ENCODE measurements at regions not wholly inside any gene's neighbourhood (a gene's known extent, or its start where the extent isn't known, plus 50 kb on each side); places are given as distances from the start of the nearest gene placed in this dataset.

- DNase-seq = peak; percentile 35
Observed at GRCh38 chr15:58269455-58270414, 131.6 kb downstream of the AQP9 start.

- no peak for DNase-seq
Observed at GRCh38 chr15:58271410-58271809, 133.2 kb downstream of the AQP9 start.

GRCh38 chr15:58273104-58273503 lies 134.9 kb downstream of the AQP9 start:
- DNase-seq = no peak

- DNase-seq = no peak
Observed at GRCh38 chr15:58274885-58275284, 136.7 kb downstream of the AQP9 start.

GRCh38 chr15:58275785-58276184 lies 137.6 kb downstream of the AQP9 start:
- DNase-seq = no peak

GRCh38 chr15:58276924-58277323 lies 138.7 kb downstream of the AQP9 start:
- no peak for DNase-seq

GRCh38 chr15:58277333-58277732 lies 139.2 kb downstream of the AQP9 start:
- DNase-seq = no peak

- DNase-seq = no peak
Observed at GRCh38 chr15:58279106-58279505, 140.9 kb downstream of the AQP9 start.

GRCh38 chr15:58279654-58280053 lies 141.5 kb downstream of the AQP9 start:
- DNase-seq = no peak

- no peak for DNase-seq
Observed at GRCh38 chr15:58282060-58282708, 144.0 kb downstream of the AQP9 start.

- no peak for DNase-seq
Observed at GRCh38 chr15:58283302-58283701, 145.1 kb downstream of the AQP9 start.

- DNase-seq = no peak
Observed at GRCh38 chr15:58284293-58284692, 146.1 kb downstream of the AQP9 start.

- DNase-seq = no peak
Observed at GRCh38 chr15:58285212-58285920, 146.4 kb upstream of the LIPC start.

- DNase-seq = no peak
Observed at GRCh38 chr15:58285921-58286278, 145.9 kb upstream of the LIPC start.

- DNase-seq = no peak
Observed at GRCh38 chr15:58286523-58286922, 145.3 kb upstream of the LIPC start.

- no peak for DNase-seq
Observed at GRCh38 chr15:58287891-58288290, 143.9 kb upstream of the LIPC start.

- no peak for DNase-seq
Observed at GRCh38 chr15:58288592-58288991, 143.2 kb upstream of the LIPC start.

- DNase-seq = no peak
Observed at GRCh38 chr15:58291848-58292247, 139.9 kb upstream of the LIPC start.

GRCh38 chr15:58292751-58293175 lies 139.0 kb upstream of the LIPC start:
- no peak for DNase-seq

GRCh38 chr15:58293622-58294550 lies 137.9 kb upstream of the LIPC start:
- no peak for DNase-seq

GRCh38 chr15:58294681-58295254 lies 137.0 kb upstream of the LIPC start:
- DNase-seq = no peak
